Skin epidermis (tissue), 12 donors: ENCODE measurements at regions not wholly inside any gene's neighbourhood (a gene's known extent, or its start where the extent isn't known, plus 50 kb on each side); places are given as distances from the start of the nearest gene placed in this dataset.
A peak's percentile ranks its signal among the peaks of the same experiment; 100 is the strongest.

Source experiments
- H3K27ac ChIP-seq, 21 experiments: fragments of 200-600 bp; sonication (generic) in 11 of 21; one replicate each; pipeline ENCODE4 v1.5.0; 2020; ENCODE audit warnings: mild to moderate bottlenecking in 3 of 21, inconsistent platforms in 2 of 21, moderate library complexity in 2 of 21
- H3K4me3 ChIP-seq, 7 experiments: fragments of 200-600 bp; sonication (generic) in 2 of 7; one replicate each; pipeline ENCODE4 v1.5.0; 2020; ENCODE audit warnings: inconsistent platforms in 2 of 7, mild to moderate bottlenecking in 2 of 7, moderate library complexity in 1 of 7

GRCh38 chr3:156620901-156621300 is 53.5 kb upstream of the TIPARP start:
- Histone ChIP-seq H3K27ac (no peak overlapping the region), H3K4me3 (no peak overlapping the region)

DNA sequence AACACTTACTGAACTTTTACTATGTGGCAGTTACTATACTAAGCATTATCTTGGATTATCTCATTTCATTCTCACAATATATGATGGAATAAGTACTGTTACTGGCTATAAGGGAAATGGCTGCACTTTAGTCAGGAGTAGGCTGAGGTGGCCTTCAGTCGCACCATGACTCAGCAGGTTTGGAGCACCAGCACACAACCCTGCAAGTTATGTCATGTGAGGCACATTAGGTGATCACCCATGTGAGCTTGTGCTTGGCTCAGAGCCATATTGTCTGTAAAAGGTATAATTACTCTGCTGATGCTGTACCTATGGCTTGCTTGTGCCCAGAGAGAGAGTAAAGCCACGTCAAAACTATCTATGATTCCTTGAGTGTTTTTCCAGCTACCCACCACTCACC is 54.1 kb upstream of the TIPARP start:
- H3K4me3 ChIP-seq, result no peak overlapping the region
- H3K27ac ChIP-seq, result no peak overlapping the region

GRCh38 chr3:156619376-156619775 is 55.0 kb upstream of the TIPARP start:
- H3K4me3 ChIP-seq, result no peak overlapping the region
- no peak overlapping the region for H3K27ac ChIP-seq

GRCh38 chr3:156617781-156618180 is 56.6 kb upstream of the TIPARP start:
- Histone ChIP-seq H3K27ac (no peak overlapping the region), H3K4me3 (no peak overlapping the region)

DNA sequence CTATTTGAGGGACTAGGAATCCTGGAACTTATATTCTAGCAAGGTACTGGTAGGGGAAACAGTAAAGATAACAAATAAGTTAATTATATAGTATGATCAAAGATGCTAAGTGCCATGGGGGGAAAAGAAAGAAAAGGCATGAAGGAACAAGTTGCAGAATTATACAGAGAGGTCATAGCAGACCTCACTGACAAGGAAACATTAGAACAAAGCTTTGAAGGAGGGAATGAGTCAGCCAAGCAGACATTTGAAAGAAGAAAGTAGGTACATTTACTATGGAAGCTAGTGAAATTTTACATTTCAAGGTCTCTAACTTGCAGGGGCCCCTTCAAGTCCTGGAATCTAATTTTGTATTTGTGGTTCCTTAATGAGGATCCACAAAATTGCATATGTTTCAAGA is 57.2 kb upstream of the TIPARP start:
- Histone ChIP-seq H3K27ac (no peak overlapping the region), H3K4me3 (no peak overlapping the region)

DNA sequence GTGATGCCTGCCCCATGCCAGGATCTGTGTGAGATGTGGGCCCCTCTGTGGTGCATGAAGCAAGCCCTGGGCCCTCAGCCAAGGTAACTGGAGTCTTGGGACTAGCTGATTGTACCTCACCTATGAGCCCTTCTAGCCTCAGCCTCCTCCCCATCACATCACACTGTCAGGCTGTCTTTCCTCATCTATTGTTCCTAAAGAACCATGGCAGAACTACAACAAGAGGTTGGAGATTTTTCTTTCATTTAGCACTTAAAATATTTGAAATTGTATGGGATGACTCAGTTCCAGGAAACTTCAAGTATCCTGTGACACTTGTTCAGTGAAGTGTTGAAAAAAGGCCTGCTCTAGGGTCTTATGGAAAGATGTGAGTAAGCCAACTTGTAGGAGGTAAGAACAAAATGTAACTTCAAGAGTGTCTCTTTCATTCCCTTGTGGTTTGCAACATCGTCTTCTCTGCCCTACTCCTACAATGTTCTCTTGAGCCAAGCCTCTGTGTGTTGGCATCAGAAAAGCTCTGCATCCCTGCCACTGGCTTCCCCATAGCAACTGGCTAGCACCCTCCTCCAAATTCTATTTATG is 58.7 kb upstream of the TIPARP start:
- no peak overlapping the region for H3K27ac ChIP-seq
- no peak overlapping the region for H3K4me3 ChIP-seq

- Histone ChIP-seq H3K27ac (no peak overlapping the region), H3K4me3 (no peak overlapping the region)
Observed at GRCh38 chr3:156614642-156615511, 59.5 kb upstream of the TIPARP start.

GRCh38 chr3:156612903-156613302 is 58.0 kb upstream of the SSR3 start:
- H3K4me3 ChIP-seq, result no peak overlapping the region
- no peak overlapping the region for H3K27ac ChIP-seq

DNA sequence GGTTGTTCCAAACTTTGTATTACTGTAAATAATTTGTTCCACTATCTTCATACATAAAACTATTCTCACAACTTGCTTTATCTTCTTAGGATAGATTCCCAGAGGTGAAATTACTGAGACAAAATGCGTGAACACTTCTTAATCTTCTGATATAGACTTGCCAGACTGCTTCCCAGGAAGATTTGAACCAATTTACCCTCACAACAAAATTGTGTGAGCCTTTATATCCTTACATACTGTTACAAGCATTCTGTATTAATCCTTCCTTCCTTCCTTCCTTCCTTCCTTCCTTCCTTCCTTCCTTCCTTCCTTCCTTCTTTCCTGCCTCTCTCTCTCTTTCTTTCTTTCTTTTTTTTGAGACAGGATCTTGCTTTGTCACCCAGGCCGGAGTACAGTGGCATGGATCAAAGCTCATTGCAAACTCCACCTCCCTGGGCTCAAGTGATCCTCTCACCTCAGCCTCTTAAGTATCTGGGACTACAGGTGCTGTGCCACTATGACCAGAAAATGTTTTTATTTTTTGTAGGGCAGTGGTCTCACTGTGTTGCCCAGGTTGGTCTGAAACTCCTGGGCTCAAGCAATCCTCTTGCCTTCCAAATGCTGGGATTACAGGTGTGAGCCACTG is 57.1 kb upstream of the SSR3 start:
- H3K27ac ChIP-seq, result no peak overlapping the region
- H3K4me3 ChIP-seq, result no peak overlapping the region

DNA sequence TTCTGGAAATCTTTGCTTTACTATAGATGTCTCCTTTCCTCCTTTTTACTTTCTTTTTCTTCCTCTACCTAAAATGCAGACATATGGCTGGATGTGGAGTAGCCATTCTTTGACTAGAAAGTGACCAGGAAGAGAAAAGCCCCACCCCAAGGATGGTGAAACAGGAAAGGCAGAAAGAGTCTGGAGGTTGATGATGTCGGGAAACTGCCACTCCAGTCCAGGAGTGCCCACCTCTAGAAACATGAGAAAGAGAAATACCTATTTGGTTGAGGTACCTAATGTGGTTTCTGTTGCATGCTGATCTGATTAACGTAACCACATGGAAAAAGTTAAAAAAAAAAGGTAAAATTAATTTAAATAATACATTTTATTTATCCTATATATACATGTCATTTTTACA is 55.2 kb upstream of the SSR3 start:
- Histone ChIP-seq H3K4me3 (no peak overlapping the region), H3K27ac (no peak overlapping the region)

DNA sequence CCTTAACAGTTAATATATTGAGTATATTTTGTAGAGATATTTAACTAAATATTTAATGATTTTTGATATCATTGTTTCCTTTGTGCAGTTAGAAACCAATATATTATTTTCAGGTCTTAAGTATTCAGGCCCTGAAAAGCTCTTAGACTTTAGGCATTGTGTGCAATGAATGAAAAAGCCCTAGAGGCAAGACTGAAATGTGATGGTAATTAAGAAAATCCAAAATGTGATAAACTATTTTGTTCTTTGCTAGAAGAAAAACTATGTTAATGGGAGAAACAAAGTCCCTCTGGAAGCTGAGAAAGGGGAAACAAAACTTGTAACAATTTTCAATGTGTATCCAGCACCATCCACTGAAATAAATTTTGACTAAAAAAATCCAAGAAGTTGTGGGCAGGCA is 54.6 kb upstream of the SSR3 start:
- Histone ChIP-seq H3K4me3 (no peak overlapping the region), H3K27ac (no peak overlapping the region)

GRCh38 chr3:156608601-156609514 is 53.9 kb upstream of the SSR3 start:
- Histone ChIP-seq H3K4me3 (no peak overlapping the region), H3K27ac (no peak overlapping the region)

- peak overlapping the region in 7 of 21 experiments; percentile 19 to 73 (median 62) for H3K27ac ChIP-seq
Observed at GRCh38 chr3:156606729-156607128, 51.8 kb upstream of the SSR3 start.

DNA sequence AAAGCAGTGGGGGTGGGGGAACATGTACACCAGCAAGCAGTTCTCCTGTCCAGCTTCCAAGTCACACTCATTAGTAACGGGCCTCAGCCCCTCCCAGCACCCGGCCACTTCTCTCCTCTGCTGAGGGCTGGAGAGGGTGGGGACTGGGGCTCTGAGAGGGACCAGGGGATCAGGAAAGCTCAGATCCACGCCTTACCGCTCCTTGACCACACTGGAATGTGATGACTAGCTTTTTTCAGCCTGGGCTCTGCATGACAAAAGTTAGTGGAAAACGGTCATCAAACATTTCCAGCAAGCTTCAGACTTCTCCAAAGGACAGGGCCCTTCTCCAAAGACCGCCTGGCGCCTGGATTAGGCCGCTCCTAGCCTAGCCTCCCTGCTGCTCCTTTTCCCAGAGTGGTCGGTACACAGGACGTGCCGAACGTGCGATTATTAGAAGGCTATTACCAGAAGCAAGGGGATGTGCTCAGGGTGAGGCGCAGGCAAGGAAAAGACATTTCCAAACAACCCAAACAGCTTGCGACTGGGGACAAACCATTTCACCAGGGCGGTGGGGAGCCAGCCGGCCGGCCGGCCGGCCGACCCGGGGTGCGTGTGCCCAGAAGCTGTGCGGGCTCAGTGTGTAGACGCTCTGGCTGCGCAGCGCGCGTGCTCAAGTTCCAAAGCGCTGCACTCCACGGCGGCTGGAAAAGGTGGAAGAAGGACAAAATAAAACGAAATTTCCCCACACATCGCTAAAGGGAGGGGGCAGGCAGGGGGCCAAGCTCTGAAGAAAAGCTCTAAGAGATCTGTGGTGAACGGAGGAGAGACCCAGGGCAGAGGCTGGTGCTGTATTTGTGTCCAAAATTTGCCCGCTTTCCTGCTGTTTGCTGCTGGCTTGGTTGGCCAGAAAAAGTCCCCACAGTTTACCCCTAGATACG is 51.0 kb upstream of the SSR3 start:
- Histone ChIP-seq H3K27ac (peak overlapping the region in 18 of 21 experiments; percentile 12 to 77 (median 62)), H3K4me3 (peak overlapping the region in 6 of 7 experiments; percentile 10 to 40 (median 24))

More at GRCh38 chr3:156606729-156607128, 51.8 kb upstream of the SSR3 start:
- peak overlapping the region in 3 of 7 experiments; percentile 25 to 40 (median 32) for H3K4me3 ChIP-seq

GRCh38 chr3:156604642-156605144 is 49.8 kb upstream of the SSR3 start:
- Histone ChIP-seq H3K4me3 (no peak overlapping the region), H3K27ac (no peak overlapping the region)
